Fibroblast of lung (primary cell): ENCODE measurements at regions not wholly inside any gene's neighbourhood (a gene's known extent, or its start where the extent isn't known, plus 50 kb on each side); places are given as distances from the start of the nearest gene placed in this dataset.
"Not testable (repeated sequence)": the region's sequence is repeated elsewhere in the genome, so short reads cannot be mapped to it uniquely, and the experiment has no call there.

ENCODE experiments used
- CTCF ChIP-seq, 2 donors: IDR thresholded peaks in 1 of 2; conservative IDR thresholded peaks in 1 of 2; 1 replicate in 1 of 2; 2 replicates in 1 of 2; pipeline ENCODE4 v1.5.1; 2011 to 2012; ENCODE audit warnings: low read length in 2 of 2, control low read depth in 1 of 2, inconsistent platforms in 1 of 2, low read depth in 1 of 2, mild to moderate bottlenecking in 1 of 2
- EZH2 ChIP-seq: IDR thresholded peaks from 2 replicates; pipeline ENCODE4 v1.5.1; 2012; ENCODE audit warnings: low read length, control low read depth, mild to moderate bottlenecking; ENCODE audit errors: missing control alignments

DNA sequence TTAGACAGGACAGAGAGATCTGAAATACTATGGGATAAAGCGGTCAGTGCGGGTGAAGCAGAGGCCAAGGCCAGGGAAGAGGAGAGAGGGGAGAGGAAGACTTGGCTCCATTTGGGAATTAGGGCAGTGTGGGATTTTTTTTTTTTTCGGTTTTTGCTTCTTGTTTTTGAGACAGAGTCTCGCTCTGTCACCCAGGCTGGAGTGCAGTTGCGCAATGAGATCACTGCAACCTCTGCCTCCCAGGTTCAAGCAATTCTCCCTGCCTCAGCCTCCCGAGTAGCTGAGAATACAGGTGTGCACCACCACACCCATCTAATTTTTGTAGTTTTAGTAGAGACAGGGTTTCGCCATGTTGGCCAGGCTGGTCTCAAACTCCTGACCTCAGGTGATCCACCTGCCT is 71.6 kb upstream of the FGFR2 start:
- TF ChIP-seq CTCF (conservative IDR thresholded peaks at IDR 0.05 in 1 of 2, IDR thresholded peaks at IDR 0.05 in 1 of 2; ENCODE audit: low read depth in 1 of 2, low read length in 2 of 2); EZH2: not testable (repeated sequence)
